Hepatocyte (in vitro differentiated cells): ENCODE measurements at regions not wholly inside any gene's neighbourhood (a gene's known extent, or its start where the extent isn't known, plus 50 kb on each side); places are given as distances from the start of the nearest gene placed in this dataset.

Experiments used
- CTCF ChIP-seq: fragments of 200-600 bp; sonication (generic); IDR thresholded peaks from 2 replicates; pipeline ENCODE4 v1.5.1; 2016; ENCODE audit warnings: antibody characterized with exemption, mild to moderate bottlenecking; ENCODE audit not compliant: poor library complexity
- EZH2 ChIP-seq: fragments of 200-600 bp; sonication (generic); IDR thresholded peaks from 2 replicates; pipeline ENCODE4 v1.6.1; 2016; ENCODE audit warnings: antibody characterized with exemption, mild to moderate bottlenecking, borderline replicate concordance
- EZH2phosphoT487 ChIP-seq: fragments of 200-600 bp; sonication (generic); IDR thresholded peaks from one replicate; pipeline ENCODE4 v1.6.1; 2018; ENCODE audit warnings: antibody characterized with exemption, mild to moderate bottlenecking, low read depth, moderate library complexity; ENCODE audit not compliant: unreplicated experiment, severe bottlenecking

GRCh38 chr5:1995491-1995890 is 112.8 kb upstream of the IRX4 start:
- TF ChIP-seq CTCF (no peak), EZH2 (no peak), EZH2phosphoT487 (no peak)
